DND-41 (cell line): ENCODE measurements at regions not wholly inside any gene's neighbourhood (a gene's known extent, or its start where the extent isn't known, plus 50 kb on each side); places are given as distances from the start of the nearest gene placed in this dataset.

Experiments used
- ATAC-seq: fragments of 200-7000 bp; cut with Tn5 transposase; 3 replicates; pipeline ENCODE4 v1.9.1; 2021; ENCODE audit warnings: low read depth; ENCODE audit not compliant: insufficient read depth
- DNase-seq: peaks from one replicate; pipeline ENCODE4 v3.0.0-alpha.2; 2020
- H2AFZ ChIP-seq: 2 replicates; pipeline ENCODE4 v1.6.0; 2012; ENCODE audit warnings: low read depth, low read length
- H3K27ac ChIP-seq: 2 replicates; pipeline ENCODE4 v1.5.1; 2012; ENCODE audit warnings: low read length, inconsistent platforms
- H3K27me3 ChIP-seq: fragments of 200-600 bp; sonication (generic); 2 replicates; pipeline ENCODE4 v1.6.0; 2012; ENCODE audit warnings: low read length, mild to moderate bottlenecking, inconsistent platforms; ENCODE audit not compliant: insufficient read depth, poor library complexity
- H3K36me3 ChIP-seq: 2 replicates; pipeline ENCODE4 v1.5.1; 2012; ENCODE audit warnings: low read length, inconsistent platforms; ENCODE audit not compliant: insufficient read depth
- H3K4me1 ChIP-seq: 2 replicates; pipeline ENCODE4 v1.5.1; 2012; ENCODE audit warnings: mild to moderate bottlenecking, low read length; ENCODE audit not compliant: insufficient read depth
- H3K4me2 ChIP-seq: 2 replicates; pipeline ENCODE4 v1.6.0; 2012; ENCODE audit warnings: mild to moderate bottlenecking, moderate library complexity, low read length, inconsistent platforms; ENCODE audit not compliant: insufficient read depth
- H3K4me3 ChIP-seq, 2 experiments: fragments of 200-600 bp in 1 of 2; shearing (Covaris generic) in 1 of 2; 2 replicates each; pipeline ENCODE4 v1.5.1; 2012 to 2016; ENCODE audit warnings: inconsistent platforms in 2 of 2, low read length in 2 of 2, mild to moderate bottlenecking in 2 of 2, low read depth in 1 of 2, moderate library complexity in 1 of 2
- H3K79me2 ChIP-seq: 2 replicates; pipeline ENCODE4 v1.6.0; 2012; ENCODE audit warnings: low read length, inconsistent platforms; ENCODE audit not compliant: insufficient read depth
- H3K9ac ChIP-seq: 2 replicates; pipeline ENCODE4 v1.6.0; 2012; ENCODE audit warnings: low read depth, mild to moderate bottlenecking, inconsistent platforms, low read length, moderate library complexity
- H3K9me3 ChIP-seq: 2 replicates; pipeline ENCODE4 v1.5.1; 2012; ENCODE audit warnings: low read length, moderate library complexity, mild to moderate bottlenecking, inconsistent platforms; ENCODE audit not compliant: insufficient read depth, severe bottlenecking
- H4K20me1 ChIP-seq: 2 replicates; pipeline ENCODE4 v1.6.0; 2012; ENCODE audit warnings: low read length; ENCODE audit not compliant: insufficient read depth
- EZH2 ChIP-seq: IDR thresholded peaks from 3 replicates; pipeline ENCODE4 v1.6.1; 2012; ENCODE audit warnings: borderline replicate concordance, low read depth, mild to moderate bottlenecking, moderate library complexity, low read length, inconsistent platforms; ENCODE audit not compliant: severe bottlenecking
- TF ChIP-seq, protein P1 (sequence below): IDR thresholded peaks from 2 replicates; pipeline ENCODE4 v1.5.1; 2012; ENCODE audit warnings: borderline replicate concordance, low read length, moderate library complexity, mild to moderate bottlenecking; ENCODE audit not compliant: poor library complexity, severe bottlenecking; ENCODE audit errors: extremely low read depth

DNA sequence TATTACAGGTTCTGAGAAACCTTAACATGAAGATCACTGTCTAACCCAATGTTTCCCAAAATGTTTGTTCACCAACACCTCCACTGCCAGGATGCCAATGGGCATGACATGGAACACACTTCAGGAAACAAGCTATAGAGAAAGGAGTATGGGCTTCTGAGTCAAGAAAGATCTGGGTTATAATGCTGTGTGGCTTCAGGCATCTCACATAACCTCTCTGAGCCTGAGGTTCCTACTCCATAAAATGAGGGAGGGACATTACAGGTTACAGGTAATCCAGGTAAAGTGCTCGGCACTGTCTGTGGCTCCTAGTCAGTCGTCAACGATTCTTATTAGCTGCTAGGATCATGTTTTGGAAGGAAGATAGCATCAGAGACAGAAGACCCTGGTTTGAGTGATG lies 126.4 kb upstream of the SMAD3 start:
- DNase-seq (no peak), ATAC-seq (no peak)
- Histone ChIP-seq H3K79me2 (no peaks in the 10 kb centered on the region), H3K4me2 (no peak overlapping the region), H2AFZ (no peak overlapping the region), H3K9me3 (no peaks in the 10 kb centered on the region), H3K27me3 (no peaks in the 10 kb centered on the region), H4K20me1 (no peaks in the 10 kb centered on the region), H3K4me1 (no peaks in the 10 kb centered on the region), H3K4me3 (no peak overlapping the region), H3K36me3 (no peaks in the 10 kb centered on the region), H3K27ac (no peak overlapping the region), H3K9ac (no peak overlapping the region)
- TF ChIP-seq EZH2, result no peak
- TF ChIP-seq, protein P1, sequence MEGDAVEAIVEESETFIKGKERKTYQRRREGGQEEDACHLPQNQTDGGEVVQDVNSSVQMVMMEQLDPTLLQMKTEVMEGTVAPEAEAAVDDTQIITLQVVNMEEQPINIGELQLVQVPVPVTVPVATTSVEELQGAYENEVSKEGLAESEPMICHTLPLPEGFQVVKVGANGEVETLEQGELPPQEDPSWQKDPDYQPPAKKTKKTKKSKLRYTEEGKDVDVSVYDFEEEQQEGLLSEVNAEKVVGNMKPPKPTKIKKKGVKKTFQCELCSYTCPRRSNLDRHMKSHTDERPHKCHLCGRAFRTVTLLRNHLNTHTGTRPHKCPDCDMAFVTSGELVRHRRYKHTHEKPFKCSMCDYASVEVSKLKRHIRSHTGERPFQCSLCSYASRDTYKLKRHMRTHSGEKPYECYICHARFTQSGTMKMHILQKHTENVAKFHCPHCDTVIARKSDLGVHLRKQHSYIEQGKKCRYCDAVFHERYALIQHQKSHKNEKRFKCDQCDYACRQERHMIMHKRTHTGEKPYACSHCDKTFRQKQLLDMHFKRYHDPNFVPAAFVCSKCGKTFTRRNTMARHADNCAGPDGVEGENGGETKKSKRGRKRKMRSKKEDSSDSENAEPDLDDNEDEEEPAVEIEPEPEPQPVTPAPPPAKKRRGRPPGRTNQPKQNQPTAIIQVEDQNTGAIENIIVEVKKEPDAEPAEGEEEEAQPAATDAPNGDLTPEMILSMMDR, result no peak

DNA sequence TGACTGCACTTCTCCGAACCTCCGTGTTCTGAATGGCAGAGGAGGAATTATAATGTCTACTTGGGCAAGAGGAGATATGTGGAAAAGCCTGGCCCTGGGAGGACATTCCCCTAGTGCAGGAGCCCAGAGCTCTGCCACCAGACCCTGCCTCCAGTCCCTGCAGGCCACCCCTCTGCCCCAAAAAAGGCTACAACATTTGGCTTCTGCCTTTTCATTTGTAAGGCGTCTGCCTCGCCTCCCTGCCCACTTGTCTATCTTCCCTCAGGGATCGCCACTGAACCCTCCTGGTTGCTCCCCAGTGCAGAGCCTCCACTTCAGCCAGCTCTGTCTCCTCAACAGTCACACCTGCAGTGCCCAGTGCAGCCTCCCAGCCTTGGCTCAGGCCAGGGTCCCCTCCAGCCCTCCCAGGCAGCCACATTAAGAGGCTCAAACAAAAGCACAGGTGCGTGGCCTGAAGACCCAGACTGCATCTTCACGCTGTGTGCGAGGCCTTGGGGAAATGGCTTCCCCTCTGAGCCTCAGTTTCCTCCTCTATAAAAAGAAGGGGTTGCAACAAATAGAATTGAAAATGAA lies 125.9 kb upstream of the SMAD3 start:
- no peaks in the 10 kb centered on the region for H3K9me3 ChIP-seq
- H3K27me3 ChIP-seq, result no peaks in the 10 kb centered on the region
- H3K79me2 ChIP-seq, result no peaks in the 10 kb centered on the region
- ATAC-seq (no peak), DNase-seq (no peak)
- no peak overlapping the region for H2AFZ ChIP-seq
- no peaks in the 10 kb centered on the region for H4K20me1 ChIP-seq
- no peaks in the 10 kb centered on the region for H3K36me3 ChIP-seq
- no peak overlapping the region for H3K27ac ChIP-seq
- H3K4me1 ChIP-seq, result no peaks in the 10 kb centered on the region
- no peak overlapping the region for H3K4me2 ChIP-seq
- no peak for TF ChIP-seq EZH2
- TF ChIP-seq, protein P1, result no peak
- no peak overlapping the region for H3K4me3 ChIP-seq
- no peak overlapping the region for H3K9ac ChIP-seq

DNA sequence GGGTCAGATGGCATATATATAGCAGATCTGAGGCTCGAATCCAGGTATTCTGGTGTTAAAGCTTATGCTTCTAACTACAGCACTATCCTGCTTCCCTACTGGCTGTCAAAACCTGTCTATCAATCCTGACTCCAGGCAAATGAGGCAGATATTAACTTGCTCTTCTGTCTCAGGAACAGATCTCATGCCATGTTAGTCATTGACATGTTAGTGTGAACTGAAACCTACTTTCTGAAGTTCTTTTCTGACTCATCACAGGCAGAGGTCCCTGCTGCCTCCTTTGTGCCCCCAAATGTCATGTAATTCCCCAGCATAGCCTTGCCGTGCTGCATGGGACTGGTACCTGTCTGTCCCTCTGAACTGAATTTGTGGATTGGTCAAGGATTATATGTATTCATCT lies 125.0 kb upstream of the SMAD3 start:
- no peak overlapping the region for H3K9ac ChIP-seq
- H4K20me1 ChIP-seq, result no peaks in the 10 kb centered on the region
- TF ChIP-seq EZH2, result no peak
- TF ChIP-seq, protein P1, result no peak
- H2AFZ ChIP-seq, result no peak overlapping the region
- H3K36me3 ChIP-seq, result no peaks in the 10 kb centered on the region
- H3K27ac ChIP-seq, result no peak overlapping the region
- no peaks in the 10 kb centered on the region for H3K4me1 ChIP-seq
- DNase-seq (no peak), ATAC-seq (no peak)
- no peaks in the 10 kb centered on the region for H3K79me2 ChIP-seq
- H3K4me3 ChIP-seq, result no peak overlapping the region
- H3K27me3 ChIP-seq, result no peaks in the 10 kb centered on the region
- no peaks in the 10 kb centered on the region for H3K9me3 ChIP-seq
- no peak overlapping the region for H3K4me2 ChIP-seq
